ENCODE measurements at regions not wholly inside any gene's neighbourhood (a gene's known extent, or its start where the extent isn't known, plus 50 kb on each side); places are given as distances from the start of the nearest gene placed in this dataset.

DNA sequence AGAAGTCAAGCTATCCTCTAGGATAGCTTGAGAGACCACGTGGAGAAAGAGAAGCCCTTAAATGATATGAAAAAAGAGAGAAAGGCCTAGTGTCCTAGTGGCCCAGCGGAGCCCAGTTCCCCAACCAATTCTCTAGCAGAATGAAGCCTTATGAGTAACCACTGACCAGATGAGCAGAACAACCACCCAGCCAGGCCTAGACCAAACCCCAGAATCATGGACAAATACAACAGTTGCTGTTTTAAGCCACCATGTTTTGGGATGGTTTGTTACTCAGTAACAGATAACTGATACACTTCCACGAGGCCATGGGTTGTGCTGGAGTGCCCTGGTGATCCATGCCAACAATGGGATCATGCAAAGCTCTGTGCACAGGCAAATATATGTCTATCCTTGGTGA lies 377.1 kb downstream of the SOX9 start:
- no peak for DNase-seq (ENCODE audit: low read depth in 2 of 2)

DNA sequence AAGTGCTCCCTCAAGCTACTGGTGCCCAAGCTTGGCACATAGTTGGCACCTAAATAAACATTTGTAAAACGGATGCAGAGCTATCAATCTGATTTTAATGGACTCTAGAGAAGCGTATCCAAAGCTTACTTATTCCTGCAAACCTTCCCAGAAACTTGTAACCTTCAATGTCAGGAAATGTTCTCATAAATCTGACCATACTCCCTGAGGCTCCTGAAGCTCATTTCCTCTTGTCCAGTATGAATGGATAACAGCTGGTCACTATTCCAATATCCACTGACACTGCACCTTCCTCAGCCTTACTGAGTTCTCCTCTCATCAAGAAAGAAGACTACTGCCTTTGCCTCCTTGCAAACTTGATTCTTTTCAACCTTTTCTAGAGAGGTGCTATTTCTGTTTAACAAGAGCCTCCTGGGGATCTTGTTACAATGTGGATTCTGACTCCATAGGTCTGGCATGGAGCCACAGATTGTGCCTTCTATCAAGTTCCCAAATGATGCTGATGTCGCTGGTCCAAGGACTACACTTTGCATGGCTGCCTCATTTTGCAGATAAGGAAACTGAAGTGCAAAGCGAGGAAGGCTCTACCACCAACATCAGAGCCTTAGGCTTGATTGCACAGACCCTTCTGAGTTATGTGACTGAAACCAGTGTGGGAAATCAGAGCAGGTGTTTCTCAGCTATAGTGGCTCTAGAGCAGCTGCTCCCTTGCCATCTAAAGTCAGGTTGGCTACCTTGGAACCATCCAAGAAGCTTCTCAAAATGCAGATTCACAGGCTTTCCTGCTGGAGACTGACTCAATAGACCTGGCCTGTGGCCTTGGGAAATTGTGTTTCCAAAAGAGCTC lies 377.8 kb downstream of the SOX9 start:
- DNase-seq (ENCODE audit: low read depth in 2 of 2): no peak

DNA sequence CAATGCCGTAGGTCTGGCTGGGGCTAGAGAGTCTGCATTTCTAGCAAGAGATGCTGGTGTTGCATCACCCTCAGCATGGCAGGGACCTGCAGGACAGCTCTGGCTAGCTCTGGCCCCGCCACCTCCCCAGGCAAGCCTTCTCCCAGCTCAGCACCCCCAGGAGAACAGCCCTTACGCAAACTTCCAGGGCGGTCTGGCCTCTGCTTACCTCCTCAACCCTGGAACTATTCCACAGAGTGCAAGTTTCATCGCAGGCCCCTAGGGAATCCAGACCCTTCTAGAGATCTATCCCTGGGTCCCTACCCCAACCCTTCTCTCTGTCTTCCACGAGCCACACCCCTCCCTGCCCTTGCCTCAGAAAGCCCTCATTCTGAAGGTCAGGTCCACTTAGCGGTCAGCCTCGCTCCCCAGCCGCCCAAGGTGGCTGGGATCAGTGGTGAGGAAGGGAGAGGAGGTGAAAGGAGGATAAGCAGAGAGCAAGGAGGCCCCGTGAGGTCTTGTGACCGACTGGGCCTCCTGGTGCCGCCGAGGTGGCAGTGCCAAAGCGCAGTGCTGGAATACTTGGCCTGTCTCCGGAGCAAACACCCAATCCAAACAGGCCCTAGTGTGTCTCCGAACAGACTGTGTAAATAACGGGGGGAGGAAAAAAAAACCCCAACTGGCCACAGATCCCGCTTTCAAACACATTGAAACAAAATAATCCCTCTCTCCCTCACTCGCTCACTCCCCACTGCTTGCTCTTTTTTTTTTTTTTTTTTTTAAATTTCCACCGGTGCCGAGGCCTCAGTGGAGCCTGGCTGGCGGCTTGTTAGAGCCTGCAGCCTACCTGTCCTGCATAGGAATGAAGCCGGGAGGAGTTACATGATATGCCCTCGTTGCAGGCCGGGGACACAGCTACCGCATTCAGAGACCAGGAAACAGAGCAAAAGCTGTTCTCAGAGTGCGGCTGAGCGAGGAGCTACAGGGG lies 380.9 kb downstream of the SOX9 start:
- DNase-seq (ENCODE audit: low read depth in 2 of 2): no peak

DNA sequence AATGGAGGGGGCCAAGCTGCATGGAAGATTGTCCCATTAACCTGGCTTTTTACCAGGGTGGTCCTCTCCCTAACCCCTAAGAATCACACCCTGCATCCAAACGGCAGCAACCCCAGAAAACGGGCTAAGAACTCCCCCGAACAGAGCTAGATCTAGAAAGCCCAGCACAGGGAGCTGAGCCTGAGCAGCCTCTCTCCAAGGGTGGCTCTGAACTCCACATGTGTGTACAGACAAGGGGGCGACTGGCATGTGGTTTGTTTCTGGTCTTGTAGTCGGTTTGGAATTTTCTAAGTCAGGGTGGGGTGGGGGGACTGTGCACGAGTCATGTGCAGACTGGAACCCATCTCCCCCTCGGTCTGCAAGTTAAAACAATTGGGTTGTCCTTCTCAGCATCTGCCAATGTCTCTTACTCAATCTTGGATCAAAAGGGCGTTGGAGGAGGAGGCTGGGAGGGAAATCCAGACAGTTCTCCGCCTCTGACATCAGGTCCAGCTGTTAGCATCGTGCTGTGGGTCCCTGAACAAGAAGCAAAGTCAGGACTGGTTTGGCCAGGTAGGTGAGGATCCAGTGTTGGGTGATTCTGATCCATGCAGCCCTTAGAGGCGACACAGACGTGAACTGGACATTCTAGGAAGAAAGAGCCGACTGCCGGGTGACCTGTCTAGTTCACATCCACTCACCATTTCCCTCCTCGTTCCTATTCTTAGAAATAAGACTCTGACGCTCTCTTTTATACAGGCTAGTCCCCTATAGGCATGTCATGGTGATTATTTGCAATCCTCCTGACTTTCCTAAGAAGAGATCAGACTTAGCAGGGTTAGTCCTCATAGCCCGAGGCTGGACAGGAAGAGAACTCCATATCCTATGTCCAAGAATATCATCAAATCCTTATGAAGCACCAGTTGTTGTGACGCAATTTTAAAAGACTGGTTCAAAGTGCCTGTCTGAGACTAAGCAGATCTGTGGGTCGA lies 381.8 kb downstream of the SOX9 start:
- no peak for DNase-seq (ENCODE audit: low read depth in 2 of 2)

DNA sequence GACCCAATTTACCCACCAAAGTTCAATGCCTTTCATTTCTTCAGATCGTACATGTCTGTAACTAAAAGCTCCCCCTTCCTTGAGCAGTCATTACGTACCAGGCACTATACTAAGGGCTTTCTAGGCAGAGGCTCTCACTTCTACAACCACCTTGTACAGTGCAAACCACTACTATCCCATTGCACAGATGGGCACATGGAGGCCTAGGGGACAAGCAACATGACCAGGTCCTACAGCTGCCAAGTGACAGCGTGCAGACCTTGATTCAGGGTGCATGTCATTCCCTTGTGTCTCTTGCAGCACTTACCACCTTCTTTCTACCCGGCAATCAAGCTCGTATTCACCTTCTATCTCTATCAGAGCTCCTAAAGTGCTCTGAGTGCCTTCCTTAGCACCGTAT lies 382.7 kb downstream of the SOX9 start:
- DNase-seq (ENCODE audit: low read depth in 2 of 2): no peak

DNA sequence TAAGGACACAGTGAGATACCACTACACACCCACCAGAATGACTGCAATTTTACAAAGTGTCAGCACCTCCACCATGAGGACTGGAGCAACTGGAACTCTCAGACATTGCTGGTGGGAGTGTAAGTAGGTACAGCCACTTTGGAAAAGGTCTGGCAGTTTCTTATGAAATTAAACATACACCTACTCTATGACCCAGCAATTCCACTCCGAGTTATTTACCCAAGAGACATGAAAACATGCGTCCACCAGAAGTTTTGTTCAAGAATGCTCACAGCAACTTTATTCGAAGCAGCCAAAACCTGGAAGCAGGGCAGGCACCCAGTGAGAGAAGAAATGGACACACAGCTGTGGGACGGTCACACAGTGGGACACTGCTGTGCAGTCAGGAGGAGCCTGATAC lies 384.0 kb downstream of the SOX9 start:
- DNase-seq (ENCODE audit: low read depth in 2 of 2): no peak

DNA sequence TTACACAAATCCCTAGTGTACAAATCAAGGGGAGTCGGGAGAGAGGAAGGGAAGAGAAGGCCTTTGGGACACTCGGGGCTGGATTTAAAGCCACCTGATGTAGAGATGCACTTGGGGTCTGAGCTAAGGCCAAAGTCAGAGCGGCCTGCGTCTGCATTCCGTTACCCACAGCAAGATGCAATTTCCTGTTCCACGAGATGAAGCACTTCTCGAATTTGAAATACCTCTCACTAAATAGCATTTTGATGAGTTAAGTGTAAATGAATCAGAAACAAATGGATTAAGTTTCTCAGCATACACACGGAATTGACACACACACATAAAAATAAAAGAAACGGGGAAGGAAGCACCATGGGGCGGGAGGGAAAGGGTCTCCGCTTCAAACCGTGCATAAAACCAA lies 386.0 kb downstream of the SOX9 start:
- no peak for DNase-seq (ENCODE audit: low read depth in 2 of 2)

DNA sequence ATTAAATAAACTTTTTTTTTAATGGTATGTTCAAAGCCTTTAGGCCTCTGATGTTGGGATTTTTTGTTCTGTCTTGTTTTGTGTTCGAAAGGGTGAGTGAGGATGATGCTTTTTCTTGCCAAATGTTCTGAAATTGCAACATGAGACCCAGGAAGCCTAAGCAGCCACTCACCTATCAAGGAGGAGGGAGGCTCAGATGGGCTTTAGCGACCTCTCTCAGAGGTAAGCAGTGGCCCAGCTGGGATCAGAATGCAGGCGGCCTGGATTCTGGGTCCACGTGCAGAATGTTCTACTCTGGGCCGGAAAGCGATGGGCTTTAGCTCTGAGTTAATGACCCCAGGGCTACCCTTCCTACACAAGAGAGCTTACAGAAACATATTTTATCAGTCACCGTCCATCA lies 386.6 kb downstream of the SOX9 start:
- DNase-seq (ENCODE audit: low read depth in 2 of 2): no peak

DNA sequence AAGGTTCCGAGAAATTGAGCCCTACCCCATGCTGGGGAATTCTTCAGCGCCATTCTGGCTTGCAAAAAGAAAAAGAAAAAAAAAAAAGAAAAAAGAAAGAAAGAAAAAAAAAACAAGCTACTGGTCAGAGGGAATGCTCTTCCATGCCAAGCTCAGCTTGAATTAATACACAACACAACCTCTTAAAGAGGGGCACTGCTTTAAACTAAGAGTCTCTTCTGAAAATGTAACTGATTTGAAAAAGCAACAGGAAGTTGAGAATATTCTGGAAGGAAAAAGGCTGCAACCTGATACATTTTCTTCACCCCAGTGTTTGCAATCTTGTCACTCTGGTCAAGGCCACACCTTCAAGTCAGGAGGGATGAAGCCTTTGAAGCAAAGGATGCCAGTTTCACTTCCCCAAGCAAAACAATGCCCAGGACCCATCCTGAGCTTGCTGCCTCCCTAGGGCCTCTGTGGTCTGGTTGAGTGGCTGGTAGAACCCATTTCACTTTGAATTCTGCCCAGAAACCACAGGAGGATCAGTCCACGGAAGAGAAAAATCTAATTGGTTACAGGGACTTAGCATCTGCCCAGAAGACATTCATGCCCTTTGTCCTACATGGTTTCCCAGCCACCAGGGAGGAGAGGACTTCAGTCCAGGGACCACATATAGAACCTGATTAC lies 389.7 kb downstream of the SOX9 start:
- DNase-seq (ENCODE audit: low read depth in 2 of 2): no peak

DNA sequence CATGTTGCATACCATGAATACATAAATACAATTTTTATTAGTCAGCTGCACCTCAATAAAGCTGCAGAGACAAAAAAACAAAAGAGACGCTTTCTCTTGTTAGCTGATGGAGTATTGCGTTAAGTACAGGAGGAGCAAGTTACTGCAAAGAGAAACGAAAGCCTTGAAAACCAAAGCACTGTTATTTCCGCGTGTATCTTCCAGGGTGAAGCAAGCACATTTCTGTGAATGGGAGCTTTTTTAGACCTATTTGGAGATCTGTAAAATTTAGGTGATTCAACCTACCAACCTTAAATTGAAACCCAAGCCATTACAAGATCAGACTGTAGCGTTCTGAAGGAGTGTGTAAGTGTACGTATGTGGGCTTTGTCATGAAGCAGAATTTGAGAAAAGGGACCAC lies 390.4 kb downstream of the SOX9 start:
- no peak for DNase-seq (ENCODE audit: low read depth in 2 of 2)

DNA sequence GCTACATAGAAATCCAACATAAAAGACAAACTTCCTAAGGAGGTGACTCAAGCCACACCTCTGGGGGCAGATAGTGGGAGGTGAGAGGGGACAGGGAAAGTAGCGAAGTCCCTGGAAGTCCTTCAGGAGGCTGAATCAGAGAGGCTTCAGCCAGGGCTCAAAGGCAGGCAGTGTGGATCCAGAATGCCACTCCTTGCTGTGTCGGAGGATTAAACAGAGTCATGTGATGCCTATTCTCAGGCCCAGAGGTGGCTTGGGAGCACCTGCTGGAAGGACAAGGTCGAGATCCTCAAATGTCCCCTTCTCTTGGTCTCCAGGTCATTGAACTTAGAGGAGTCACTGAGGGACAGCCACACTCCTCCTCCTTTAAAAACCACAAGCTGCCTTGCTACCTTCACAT lies 391.1 kb downstream of the SOX9 start:
- no peak for DNase-seq (ENCODE audit: low read depth in 2 of 2)

DNA sequence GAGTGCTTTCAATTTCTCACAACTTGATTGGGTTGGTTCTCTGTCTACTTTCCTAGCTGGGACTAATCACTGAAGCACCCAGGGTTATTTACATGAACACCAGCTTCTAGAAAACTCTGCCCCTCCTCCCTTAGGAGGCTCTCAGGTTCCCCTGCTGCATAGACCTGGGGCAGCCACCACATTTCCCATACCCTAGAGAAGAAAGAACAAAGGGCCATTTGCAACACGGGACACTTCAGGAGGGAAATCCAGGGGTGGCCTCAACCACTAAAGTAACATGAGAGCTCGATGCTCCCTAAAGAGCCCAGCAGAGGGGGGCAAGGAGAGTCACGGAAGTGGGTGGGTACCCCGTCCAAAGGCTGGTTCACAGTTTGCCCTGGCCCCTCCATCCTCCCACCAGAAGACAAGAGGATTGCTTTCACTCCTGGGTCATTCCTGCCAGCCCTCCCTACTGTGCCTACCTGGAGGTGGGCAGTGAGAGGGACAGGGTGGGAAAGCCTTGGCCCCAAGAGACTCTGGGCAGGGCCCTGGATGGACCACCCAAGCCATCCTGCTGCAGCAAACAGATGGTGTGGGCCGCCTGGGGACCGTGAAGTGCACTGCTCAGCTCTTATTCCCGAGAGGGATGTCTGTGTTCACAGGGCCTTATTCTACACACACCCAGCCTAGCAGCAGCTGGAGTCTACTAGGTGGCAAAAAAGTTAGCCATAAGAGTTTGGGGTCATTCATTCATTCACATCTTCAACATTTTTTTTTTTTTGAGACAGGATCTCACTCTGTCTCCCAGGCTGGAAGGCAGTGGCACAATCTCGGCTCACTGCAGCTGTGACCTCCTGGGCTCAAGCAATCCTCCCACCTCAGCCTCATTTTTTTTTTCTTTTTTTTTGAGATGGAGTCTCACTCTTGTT lies 392.1 kb downstream of the SOX9 start:
- no peak for DNase-seq (ENCODE audit: low read depth in 2 of 2)

DNA sequence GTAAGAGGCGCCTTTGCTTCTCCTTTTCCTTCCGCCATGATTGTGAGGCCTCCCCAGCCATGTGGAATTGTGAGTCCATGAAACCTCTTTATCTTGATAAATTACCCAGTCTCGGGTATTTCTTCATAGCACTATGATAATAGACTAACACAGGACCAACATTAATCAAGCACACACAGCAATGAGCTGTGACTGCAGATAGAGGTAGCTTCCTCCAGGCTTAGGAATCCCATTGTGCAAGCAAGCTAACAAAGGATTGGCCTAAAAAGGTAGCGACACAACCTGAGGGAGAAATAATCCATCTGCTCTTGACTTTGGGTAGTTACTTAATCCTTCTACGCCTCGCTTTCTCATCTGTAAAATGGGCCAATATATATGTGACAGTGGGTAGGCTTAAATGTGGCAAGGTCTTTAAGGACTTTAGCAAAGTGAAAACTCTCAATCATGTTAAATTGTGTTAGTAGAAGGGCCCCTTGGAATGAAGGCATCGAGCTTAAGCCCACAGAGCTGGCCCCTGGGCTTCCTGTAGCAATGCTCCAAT lies 393.6 kb downstream of the SOX9 start:
- no peak for DNase-seq (ENCODE audit: low read depth in 2 of 2)

DNA sequence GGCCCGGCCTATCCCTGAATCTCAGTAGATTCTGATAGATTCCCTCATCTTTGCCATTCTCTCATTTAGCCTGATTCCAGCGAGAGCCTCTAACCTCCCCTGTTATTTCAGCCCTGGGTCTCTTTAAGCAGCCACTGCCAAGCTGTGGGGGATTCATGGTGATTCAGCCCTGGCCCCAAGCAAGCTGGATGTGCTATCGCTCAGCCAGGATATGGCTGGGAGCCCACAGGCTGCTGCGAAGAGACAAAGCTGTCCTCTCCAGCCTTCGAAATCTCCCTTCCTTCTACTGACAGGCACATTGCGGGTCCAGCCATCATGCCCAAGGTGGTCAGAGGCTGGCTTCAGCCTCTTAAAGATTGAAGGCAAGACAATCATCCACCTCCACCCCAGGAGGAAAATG lies 394.1 kb downstream of the SOX9 start:
- DNase-seq (ENCODE audit: low read depth in 2 of 2): no peak

DNA sequence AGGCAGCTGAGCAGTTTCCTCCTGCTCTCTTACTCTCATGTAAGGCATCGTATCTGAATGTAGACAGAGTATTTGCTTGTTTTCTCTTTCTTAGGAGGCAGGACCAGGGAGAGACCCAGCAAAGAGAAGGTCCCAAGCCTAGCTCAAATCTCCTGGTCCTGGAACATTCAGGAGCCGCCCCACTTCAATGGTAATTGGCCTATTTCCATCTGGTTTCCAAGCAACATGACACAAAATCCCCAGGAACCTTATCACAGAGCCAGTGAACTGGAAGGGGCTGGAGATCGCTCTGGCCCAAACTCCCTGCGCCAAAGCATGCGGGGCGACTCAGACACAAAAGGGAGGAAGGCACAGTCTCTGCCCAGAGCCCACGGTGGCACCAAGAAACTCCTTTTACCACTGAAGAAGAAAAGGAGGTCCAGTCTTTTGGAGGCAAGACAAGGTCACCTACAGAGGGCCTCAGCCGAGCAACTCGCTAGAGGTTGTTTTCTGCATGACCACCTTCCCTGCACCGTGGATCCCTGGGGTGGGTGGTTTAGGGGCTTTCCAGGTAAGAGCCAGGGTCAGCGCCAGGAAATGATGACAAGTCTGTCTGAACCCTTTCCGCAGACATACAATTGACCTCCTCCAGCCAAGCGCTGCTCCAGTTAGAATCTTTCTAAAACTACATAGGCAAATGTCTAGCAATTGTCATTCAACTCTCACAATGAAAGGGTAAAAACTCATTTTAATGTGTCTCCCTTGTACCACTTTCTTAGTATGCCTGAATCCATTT lies 394.7 kb downstream of the SOX9 start:
- DNase-seq (ENCODE audit: low read depth in 2 of 2): no peak

DNA sequence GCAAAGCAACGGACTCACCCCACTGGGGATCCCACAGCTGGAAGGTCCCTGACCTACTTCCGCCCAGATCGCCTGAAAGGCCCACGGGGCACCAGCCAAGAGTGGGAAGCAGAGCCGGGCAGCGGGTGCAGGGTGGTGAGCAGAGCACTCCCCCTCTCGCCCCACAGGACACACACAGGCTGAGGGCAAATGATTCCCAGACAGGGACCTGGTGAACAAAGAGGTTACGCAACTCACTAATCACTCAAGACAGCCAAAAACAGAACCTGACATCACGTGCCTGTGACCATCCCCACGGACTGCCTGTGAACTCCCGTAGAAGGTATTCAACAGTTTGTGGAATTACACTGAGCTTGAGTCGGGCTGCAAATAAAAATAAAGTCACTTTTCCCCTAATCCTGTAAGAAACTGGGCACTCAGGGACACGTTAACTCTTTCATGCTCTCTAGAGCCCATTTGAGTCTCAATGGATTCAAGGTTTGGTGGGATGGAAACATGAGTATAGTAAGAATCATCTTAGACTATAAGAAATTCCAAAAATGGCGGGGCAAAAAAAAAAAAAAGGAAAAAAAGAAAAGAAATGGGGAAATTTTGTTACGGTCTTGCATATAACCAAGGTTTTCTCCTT lies 396.1 kb downstream of the SOX9 start:
- no peak for DNase-seq (ENCODE audit: low read depth in 2 of 2)

DNA sequence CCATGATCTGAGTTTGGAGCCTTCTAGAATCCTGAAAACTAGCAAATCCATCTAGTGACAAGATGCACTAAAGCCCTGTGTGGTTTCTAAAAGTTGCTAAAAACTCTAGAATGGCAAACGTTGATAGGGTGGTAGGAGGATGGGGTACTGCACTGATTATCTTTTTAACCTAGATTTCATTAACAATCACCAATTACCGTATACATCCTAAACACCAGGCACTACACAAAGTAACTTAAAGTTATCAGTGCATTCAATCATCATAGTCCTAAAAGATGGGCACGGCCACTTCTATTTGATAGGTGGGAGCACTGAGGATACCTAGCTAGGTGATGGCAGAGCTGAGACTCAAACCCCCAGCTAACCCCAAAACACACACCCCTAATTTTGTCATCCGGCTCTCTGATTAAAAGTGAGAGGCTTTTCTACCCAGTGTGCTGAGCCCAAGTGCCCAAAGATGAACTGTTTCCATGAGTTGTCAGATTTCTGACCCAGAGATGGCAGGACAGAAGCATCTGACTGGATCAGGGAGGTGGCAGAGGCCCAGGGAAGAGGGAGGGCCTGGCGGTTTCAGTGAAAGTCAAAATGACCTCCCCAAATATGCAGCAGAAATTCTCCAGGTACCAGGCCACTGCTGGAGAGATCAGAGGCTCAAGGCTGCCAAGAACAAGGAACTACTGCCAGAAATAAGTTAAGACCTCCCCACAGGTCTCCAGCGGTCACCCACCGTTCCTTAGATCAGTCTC lies 396.8 kb downstream of the SOX9 start:
- no peak for DNase-seq (ENCODE audit: low read depth in 2 of 2)
